SH-SY5Y (cell line): ENCODE measurements at regions not wholly inside any gene's neighbourhood (a gene's known extent, or its start where the extent isn't known, plus 50 kb on each side); places are given as distances from the start of the nearest gene placed in this dataset.

Experiments used
- GATA2 ChIP-seq: IDR thresholded peaks from 2 replicates; pipeline ENCODE4 v1.6.1; 2011; ENCODE audit warnings: mild to moderate bottlenecking, low read depth, low read length
- GATA3 ChIP-seq: IDR thresholded peaks from 2 replicates; pipeline ENCODE4 v1.6.1; 2011; ENCODE audit warnings: low read depth, mild to moderate bottlenecking, low read length, moderate library complexity

DNA sequence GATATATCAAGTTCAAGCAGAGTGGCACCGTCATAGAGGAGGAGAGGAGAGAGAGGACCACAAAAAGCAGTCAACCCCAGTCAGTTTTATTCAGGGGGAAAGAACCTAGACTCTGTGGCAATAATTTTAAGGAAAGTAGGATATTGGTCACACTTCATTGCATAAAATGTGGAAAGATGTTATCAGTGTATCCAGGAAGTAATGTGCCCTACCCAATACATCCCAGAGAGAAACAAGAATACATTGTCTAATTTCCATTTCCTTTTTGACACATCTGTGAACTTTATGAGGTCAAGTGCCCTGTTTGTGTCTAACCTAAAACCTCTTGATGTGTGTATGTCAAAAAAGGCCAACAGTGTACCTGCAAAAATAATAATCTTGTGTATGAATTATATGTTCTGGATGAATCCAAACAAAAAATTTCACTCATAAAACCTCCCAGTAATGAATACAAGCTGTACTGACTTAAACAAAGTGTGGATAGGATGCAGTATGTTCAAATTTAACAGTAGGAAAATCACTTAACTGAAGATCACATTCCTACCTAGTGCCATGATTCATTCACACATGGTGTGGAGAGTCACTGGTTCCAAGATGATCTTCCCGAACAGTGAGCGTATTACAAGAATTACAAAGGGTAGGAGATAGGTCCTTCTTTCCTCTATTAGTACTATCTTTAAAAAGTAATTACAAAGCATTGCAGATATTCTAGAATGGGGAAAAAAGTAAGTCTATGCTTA lies 712.1 kb upstream of the CXADR start:
- no peak for TF ChIP-seq GATA3
- no peak for TF ChIP-seq GATA2
